ENCODE measurements at regions not wholly inside any gene's neighbourhood (a gene's known extent, or its start where the extent isn't known, plus 50 kb on each side); places are given as distances from the start of the nearest gene placed in this dataset.

DNA sequence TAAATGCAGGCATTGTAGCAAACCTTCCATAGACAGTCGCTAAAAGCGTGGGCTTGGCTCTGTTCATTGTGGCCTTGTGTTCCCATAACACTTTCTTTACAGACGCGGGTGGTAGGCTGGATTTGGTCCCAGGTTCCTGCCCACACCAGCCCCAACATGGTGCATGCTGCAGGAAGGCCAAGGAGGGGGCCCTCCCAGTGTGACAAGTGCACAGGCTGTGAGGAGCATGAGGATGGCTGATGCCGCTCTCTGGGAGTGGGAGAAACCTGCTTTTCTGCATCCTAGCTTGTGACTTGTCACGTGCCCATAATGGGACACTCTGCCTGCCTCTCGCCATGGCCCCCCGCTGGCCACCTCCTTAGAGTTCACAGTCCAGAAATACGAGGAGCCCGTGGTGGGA is 161.8 kb upstream of the B3GAT1 start (continued):
- TF ChIP-seq, protein P1, sequence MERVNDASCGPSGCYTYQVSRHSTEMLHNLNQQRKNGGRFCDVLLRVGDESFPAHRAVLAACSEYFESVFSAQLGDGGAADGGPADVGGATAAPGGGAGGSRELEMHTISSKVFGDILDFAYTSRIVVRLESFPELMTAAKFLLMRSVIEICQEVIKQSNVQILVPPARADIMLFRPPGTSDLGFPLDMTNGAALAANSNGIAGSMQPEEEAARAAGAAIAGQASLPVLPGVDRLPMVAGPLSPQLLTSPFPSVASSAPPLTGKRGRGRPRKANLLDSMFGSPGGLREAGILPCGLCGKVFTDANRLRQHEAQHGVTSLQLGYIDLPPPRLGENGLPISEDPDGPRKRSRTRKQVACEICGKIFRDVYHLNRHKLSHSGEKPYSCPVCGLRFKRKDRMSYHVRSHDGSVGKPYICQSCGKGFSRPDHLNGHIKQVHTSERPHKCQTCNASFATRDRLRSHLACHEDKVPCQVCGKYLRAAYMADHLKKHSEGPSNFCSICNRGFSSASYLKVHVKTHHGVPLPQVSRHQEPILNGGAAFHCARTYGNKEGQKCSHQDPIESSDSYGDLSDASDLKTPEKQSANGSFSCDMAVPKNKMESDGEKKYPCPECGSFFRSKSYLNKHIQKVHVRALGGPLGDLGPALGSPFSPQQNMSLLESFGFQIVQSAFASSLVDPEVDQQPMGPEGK (CRISPR knock-in tag; IDR thresholded peaks at IDR 0.05; ENCODE audit: borderline replicate concordance): no peak

DNA sequence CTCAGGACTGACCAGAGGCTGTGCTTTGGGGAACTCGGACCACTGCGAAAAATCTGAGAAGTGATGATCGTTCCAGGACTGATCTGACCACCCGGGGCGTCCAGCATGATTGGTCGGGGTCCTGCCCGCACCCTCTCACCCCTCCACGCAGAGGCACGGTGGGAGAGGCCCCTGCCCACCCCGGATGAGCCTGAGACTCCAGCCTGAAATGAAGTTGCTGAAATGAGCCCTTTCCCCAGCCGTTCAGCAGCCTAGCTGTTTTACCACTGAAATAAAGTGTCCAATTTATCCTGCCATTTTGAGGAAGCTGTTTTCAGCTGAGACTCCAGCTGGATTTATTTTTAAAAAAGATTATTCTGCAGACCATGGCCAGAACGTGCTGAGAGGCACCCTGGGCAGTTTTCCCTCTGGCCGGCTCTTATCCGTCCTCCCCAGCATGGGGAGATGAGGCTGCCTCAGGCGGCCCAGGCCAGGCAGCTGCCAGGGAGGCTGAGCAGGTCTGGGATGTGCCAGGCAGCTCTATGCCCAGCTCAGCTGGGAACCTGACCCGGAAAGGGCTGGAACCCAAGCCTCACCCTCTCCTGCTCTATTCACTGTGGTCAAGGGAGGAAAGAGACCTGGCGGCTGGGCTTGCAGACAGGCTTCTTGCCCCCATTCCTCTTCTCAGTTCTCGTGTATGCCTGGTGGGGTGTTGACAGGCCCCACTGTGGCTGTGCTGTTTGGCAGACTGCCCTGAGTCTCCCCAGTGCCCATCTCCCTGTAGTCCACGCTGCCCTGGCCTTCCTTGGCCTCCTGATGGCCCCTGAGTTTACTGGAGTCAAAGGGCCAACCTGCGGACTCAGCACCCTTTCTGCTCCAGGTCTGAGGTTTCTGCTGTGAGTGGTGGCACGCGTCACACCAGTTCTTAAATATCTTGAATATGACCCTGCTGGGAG is 161.0 kb upstream of the B3GAT1 start:
- no peak for TF ChIP-seq ZC3H10 (CRISPR knock-in tag; IDR thresholded peaks at IDR 0.05)
- no peak for TF ChIP-seq ZFP30 (CRISPR knock-in tag; IDR thresholded peaks at IDR 0.05)
- TF ChIP-seq, protein P2, sequence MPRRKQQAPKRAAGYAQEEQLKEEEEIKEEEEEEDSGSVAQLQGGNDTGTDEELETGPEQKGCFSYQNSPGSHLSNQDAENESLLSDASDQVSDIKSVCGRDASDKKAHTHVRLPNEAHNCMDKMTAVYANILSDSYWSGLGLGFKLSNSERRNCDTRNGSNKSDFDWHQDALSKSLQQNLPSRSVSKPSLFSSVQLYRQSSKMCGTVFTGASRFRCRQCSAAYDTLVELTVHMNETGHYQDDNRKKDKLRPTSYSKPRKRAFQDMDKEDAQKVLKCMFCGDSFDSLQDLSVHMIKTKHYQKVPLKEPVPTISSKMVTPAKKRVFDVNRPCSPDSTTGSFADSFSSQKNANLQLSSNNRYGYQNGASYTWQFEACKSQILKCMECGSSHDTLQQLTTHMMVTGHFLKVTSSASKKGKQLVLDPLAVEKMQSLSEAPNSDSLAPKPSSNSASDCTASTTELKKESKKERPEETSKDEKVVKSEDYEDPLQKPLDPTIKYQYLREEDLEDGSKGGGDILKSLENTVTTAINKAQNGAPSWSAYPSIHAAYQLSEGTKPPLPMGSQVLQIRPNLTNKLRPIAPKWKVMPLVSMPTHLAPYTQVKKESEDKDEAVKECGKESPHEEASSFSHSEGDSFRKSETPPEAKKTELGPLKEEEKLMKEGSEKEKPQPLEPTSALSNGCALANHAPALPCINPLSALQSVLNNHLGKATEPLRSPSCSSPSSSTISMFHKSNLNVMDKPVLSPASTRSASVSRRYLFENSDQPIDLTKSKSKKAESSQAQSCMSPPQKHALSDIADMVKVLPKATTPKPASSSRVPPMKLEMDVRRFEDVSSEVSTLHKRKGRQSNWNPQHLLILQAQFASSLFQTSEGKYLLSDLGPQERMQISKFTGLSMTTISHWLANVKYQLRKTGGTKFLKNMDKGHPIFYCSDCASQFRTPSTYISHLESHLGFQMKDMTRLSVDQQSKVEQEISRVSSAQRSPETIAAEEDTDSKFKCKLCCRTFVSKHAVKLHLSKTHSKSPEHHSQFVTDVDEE (CRISPR knock-in tag; IDR thresholded peaks at IDR 0.05): no peak
- TF ChIP-seq TOX (CRISPR knock-in tag; IDR thresholded peaks at IDR 0.05; ENCODE audit: borderline replicate concordance): no peak
- TF ChIP-seq, protein P1 (CRISPR knock-in tag; IDR thresholded peaks at IDR 0.05; ENCODE audit: borderline replicate concordance): no peak
- no peak for TF ChIP-seq ESRRG (CRISPR knock-in tag; IDR thresholded peaks at IDR 0.05)
- TF ChIP-seq ARNTL (CRISPR knock-in tag; IDR thresholded peaks at IDR 0.05; ENCODE audit: borderline replicate concordance, low read depth): no peak
- TF ChIP-seq ZNF8 (CRISPR knock-in tag; IDR thresholded peaks at IDR 0.05): no peak
- TF ChIP-seq ZNF565 (CRISPR knock-in tag; conservative IDR thresholded peaks at IDR 0.05; ENCODE audit: low read depth): no peak
- no peak for TF ChIP-seq TCF4 (CRISPR knock-in tag; IDR thresholded peaks at IDR 0.05; ENCODE audit: borderline replicate concordance)
- no peak for TF ChIP-seq ZFP3 (CRISPR knock-in tag; IDR thresholded peaks at IDR 0.05)
- TF ChIP-seq OSR1 (CRISPR knock-in tag; IDR thresholded peaks at IDR 0.05): no peak
- no peak for TF ChIP-seq PPARA (CRISPR knock-in tag; IDR thresholded peaks at IDR 0.05; ENCODE audit: borderline replicate concordance)
- no peak for TF ChIP-seq RARB (CRISPR knock-in tag; IDR thresholded peaks at IDR 0.05)
- TF ChIP-seq, protein P3, sequence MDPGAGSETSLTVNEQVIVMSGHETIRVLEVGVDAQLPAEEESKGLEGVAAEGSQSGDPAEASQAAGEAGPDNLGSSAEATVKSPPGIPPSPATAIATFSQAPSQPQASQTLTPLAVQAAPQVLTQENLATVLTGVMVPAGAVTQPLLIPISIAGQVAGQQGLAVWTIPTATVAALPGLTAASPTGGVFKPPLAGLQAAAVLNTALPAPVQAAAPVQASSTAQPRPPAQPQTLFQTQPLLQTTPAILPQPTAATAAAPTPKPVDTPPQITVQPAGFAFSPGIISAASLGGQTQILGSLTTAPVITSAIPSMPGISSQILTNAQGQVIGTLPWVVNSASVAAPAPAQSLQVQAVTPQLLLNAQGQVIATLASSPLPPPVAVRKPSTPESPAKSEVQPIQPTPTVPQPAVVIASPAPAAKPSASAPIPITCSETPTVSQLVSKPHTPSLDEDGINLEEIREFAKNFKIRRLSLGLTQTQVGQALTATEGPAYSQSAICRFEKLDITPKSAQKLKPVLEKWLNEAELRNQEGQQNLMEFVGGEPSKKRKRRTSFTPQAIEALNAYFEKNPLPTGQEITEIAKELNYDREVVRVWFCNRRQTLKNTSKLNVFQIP (CRISPR knock-in tag; IDR thresholded peaks at IDR 0.05; ENCODE audit: borderline replicate concordance, low read depth): no peak
- TF ChIP-seq, protein P4, sequence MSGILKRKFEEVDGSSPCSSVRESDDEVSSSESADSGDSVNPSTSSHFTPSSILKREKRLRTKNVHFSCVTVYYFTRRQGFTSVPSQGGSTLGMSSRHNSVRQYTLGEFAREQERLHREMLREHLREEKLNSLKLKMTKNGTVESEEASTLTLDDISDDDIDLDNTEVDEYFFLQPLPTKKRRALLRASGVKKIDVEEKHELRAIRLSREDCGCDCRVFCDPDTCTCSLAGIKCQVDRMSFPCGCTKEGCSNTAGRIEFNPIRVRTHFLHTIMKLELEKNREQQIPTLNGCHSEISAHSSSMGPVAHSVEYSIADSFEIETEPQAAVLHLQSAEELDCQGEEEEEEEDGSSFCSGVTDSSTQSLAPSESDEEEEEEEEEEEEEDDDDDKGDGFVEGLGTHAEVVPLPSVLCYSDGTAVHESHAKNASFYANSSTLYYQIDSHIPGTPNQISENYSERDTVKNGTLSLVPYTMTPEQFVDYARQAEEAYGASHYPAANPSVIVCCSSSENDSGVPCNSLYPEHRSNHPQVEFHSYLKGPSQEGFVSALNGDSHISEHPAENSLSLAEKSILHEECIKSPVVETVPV (CRISPR knock-in tag; IDR thresholded peaks at IDR 0.05): no peak
- no peak for TF ChIP-seq CSDC2 (CRISPR knock-in tag; IDR thresholded peaks at IDR 0.05)
- no peak for TF ChIP-seq BACH2 (CRISPR knock-in tag; IDR thresholded peaks at IDR 0.05; ENCODE audit: borderline replicate concordance)
- no peak for ATAC-seq

DNA sequence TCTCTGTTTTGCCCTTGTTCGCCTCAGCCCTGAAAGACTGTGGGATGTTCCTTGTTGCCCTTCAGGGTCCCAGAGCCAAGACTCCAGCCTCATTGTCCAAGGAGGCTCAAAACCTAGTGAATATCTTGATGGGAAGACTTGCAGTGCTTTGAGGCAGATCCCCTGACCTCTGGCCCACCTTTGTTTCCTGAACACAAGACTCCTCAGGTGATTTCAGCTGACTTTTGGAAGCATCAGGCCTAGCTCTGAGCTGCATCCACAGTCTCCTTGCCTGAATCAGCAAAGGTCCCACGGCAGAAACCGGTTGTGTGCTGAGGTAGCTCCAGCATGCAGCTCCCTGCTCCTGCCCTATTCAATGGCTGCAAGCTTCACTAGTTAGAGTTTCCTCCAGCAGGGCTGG is 159.3 kb upstream of the B3GAT1 start:
- ATAC-seq: no peak
- TF ChIP-seq ZNF565 (CRISPR knock-in tag; conservative IDR thresholded peaks at IDR 0.05; ENCODE audit: low read depth) (no peak), OSR1 (CRISPR knock-in tag; IDR thresholded peaks at IDR 0.05) (no peak), ISL1 (CRISPR knock-in tag; IDR thresholded peaks at IDR 0.05) (no peak), RARB (CRISPR knock-in tag; IDR thresholded peaks at IDR 0.05) (no peak), ESRRG (CRISPR knock-in tag; IDR thresholded peaks at IDR 0.05) (no peak), ZFP3 (CRISPR knock-in tag; IDR thresholded peaks at IDR 0.05) (no peak), TCF4 (CRISPR knock-in tag; IDR thresholded peaks at IDR 0.05; ENCODE audit: borderline replicate concordance) (no peak), ZNF8 (CRISPR knock-in tag; IDR thresholded peaks at IDR 0.05) (no peak), BACH2 (CRISPR knock-in tag; IDR thresholded peaks at IDR 0.05; ENCODE audit: borderline replicate concordance) (no peak), CSDC2 (CRISPR knock-in tag; IDR thresholded peaks at IDR 0.05) (no peak), ZNF70 (CRISPR knock-in tag; IDR thresholded peaks at IDR 0.05) (no peak)
- TF ChIP-seq, protein P5, sequence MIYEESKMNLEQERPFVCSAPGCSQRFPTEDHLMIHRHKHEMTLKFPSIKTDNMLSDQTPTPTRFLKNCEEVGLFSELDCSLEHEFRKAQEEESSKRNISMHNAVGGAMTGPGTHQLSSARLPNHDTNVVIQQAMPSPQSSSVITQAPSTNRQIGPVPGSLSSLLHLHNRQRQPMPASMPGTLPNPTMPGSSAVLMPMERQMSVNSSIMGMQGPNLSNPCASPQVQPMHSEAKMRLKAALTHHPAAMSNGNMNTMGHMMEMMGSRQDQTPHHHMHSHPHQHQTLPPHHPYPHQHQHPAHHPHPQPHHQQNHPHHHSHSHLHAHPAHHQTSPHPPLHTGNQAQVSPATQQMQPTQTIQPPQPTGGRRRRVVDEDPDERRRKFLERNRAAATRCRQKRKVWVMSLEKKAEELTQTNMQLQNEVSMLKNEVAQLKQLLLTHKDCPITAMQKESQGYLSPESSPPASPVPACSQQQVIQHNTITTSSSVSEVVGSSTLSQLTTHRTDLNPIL (CRISPR knock-in tag; IDR thresholded peaks at IDR 0.05; ENCODE audit: low read depth): no peak
- TF ChIP-seq, protein P4 (CRISPR knock-in tag; IDR thresholded peaks at IDR 0.05): no peak
- TF ChIP-seq, protein P1 (CRISPR knock-in tag; IDR thresholded peaks at IDR 0.05; ENCODE audit: borderline replicate concordance): no peak
